ENCODE measurements at regions not wholly inside any gene's neighbourhood (a gene's known extent, or its start where the extent isn't known, plus 50 kb on each side); places are given as distances from the start of the nearest gene placed in this dataset.

DNA sequence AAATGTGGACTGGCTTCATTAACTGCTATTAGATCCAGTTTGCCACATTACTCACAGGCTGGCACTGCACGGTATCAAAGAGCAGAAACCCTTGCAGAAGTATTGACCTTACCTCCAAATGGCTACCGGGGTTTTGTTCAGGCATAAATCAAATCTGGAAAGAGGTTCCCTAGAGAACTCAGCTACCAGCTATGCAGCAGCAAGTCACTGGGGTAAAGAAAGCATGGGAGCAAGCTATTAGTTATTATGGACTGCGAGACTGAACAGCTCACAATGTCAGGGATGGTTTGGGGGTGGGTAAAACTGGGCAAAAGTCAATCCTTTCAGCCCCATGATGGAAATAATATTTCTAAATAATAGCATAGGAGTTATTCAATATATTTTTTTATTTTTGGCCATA, 128.1 kb downstream of the FANCF start:
- no peak for DNase-seq (ENCODE audit: low read depth in 3 of 3, low spot score in 1 of 3)

- no peak for DNase-seq (ENCODE audit: low read depth in 3 of 3, low spot score in 1 of 3)
Measured at GRCh38 chr11:22491555-22492225, 133.9 kb downstream of the FANCF start.

GRCh38 chr11:22479971-22480720, 142.0 kb downstream of the SLC17A6 start:
- no peak for DNase-seq (ENCODE audit: low read depth in 3 of 3, low spot score in 1 of 3)

DNA sequence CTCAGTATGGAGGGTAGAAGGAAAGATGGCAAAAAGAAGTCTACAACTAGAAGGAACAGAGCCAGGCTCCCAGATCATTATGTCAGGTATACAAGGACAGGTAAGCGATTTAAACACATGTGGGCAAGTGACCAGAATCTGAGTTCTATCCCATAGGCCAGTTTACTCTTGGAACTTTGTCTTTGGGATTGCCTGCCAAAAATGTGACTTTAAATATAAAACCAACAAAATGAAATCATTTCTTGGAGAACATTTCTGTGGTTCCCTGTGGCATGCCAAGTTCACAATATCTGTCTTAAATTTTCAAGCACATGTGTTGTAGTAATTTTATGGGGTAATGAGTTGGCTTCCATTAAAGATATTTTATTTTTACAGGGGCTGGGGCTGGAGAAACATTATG, 141.0 kb downstream of the SLC17A6 start:
- DNase-seq (ENCODE audit: low read depth in 3 of 3, low spot score in 1 of 3) = no peak

DNA sequence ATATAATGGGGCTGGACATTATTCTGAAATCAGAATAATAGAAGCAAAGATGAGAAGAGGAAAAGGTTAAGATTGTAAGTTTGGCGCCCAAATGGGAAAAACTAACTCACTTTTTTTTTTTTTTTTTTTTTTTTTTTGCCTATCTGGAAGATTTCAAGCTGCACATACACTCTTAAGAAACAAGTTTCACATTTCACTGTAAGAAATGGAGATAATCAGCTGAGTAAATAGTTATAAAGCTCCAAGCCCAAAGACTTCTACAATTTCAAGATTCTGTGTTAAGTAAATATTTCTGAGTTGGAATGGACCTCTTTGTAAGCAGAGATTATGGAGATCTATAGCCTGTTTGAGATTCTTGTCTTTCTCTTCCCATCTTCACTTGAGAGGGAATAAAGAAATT, 140.0 kb downstream of the SLC17A6 start:
- no peak for DNase-seq (ENCODE audit: low read depth in 3 of 3, low spot score in 1 of 3)

- DNase-seq (ENCODE audit: low read depth in 3 of 3, low spot score in 1 of 3) = no peak
Measured at GRCh38 chr11:22477312-22477711, 139.1 kb downstream of the SLC17A6 start.

- DNase-seq (ENCODE audit: low read depth in 3 of 3, low spot score in 1 of 3) = no peak
Measured at GRCh38 chr11:22476589-22476988, 138.4 kb downstream of the SLC17A6 start.

- DNase-seq (ENCODE audit: low read depth in 3 of 3, low spot score in 1 of 3) = no peak
Measured at GRCh38 chr11:22474616-22475015, 136.4 kb downstream of the SLC17A6 start.

DNA sequence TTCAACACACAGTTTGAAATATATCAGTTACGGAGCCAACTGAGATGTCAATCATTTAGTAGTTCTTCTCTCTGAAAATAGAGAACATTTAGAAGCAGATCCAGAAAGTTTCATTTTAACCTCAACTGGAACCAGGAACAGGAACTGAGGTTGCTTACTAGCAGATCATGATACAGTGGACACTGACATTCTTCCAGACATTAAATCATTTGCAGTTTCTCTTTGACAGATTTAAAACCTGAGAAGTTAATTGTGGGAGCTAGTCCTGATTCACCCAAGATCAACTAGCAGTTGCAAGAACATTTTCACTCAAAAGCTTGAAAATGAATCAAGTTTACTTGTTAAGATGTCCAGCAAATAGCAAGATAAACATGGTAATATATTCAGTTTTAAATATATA, 135.4 kb downstream of the SLC17A6 start:
- DNase-seq (ENCODE audit: low read depth in 3 of 3, low spot score in 1 of 3) = no peak

DNA sequence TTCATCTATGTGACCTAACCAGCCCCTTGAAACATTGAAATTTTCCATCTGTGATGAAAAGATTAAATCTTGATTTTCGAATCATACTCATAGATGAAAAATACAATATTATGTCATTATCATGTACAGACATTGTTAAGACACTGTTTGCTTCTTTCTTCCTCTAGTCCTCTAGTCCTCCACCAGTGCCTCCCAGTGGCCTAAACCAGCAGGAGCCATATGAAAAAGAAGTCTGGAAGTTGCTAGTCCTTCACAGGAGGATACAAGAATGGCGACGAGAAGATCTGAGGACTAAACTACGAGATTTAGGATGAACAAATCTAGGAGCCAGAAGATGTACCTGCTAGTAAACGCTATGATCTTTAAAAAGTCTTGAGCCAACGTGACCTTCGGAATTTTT, 134.1 kb downstream of the SLC17A6 start:
- DNase-seq (ENCODE audit: low read depth in 3 of 3, low spot score in 1 of 3) = no peak

DNA sequence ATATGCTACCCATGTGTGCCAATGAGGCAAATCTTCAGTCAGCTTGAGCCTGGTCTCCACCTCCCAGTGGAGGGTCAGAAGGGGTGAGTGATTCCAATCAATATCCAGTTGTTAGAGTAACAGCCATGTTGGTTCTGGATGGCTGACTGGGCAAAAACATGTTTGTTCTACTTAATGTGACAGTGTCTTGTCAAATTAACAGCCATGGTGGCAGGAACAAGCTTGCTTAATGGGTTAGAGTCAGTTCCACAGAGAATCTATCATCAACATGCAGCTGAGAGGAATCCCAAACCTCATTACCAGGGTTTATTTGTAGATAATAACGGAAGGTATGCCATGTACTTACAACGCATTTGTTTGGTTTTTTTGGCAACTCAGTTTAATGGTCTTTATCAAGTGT, 133.2 kb downstream of the SLC17A6 start:
- DNase-seq (ENCODE audit: low read depth in 3 of 3, low spot score in 1 of 3) = no peak

DNA sequence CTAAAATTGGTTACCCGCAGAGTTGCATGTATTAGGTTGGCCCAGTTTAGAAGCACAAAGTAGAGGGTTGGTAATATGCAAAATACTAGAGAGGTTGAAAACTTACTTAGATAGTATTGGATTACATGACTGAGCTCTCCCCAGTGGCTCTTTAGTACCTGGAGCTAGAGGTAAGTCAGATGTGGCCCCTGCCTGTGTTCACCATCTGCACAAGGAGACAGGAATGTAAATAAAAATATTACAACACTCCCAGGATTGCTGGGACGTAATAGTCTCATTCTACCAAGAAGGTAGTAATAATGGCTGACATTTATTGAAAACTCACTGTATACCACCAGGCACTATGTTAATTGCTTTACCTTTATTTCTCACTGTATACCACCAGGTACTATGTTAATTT, 129.6 kb downstream of the SLC17A6 start:
- no peak for DNase-seq (ENCODE audit: low read depth in 3 of 3, low spot score in 1 of 3)

DNA sequence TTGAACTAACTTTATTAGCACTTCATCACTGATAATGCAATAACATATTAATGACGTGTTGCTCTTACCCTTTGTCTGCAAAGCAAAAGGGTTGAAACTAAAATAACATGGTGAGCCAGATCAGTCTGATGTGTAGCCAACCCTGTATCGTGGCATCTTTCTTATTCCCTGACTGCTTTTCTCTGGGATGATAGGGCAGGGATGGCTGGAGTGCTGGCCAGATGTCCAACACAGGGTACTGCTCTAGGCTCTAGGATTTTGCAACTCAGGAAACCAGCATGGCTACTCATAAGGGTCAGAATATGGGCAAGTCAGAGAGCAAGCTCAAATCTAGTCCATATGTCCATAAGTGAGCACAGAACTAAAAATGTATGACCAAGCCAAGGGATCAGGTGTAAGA, 129.1 kb downstream of the SLC17A6 start:
- DNase-seq (ENCODE audit: low read depth in 3 of 3, low spot score in 1 of 3) = no peak

- no peak for DNase-seq (ENCODE audit: low read depth in 3 of 3, low spot score in 1 of 3)
Measured at GRCh38 chr11:22466809-22467208, 128.6 kb downstream of the SLC17A6 start.

- DNase-seq (ENCODE audit: low read depth in 3 of 3, low spot score in 1 of 3) = no peak
Measured at GRCh38 chr11:22466351-22466750, 128.2 kb downstream of the SLC17A6 start.

DNA sequence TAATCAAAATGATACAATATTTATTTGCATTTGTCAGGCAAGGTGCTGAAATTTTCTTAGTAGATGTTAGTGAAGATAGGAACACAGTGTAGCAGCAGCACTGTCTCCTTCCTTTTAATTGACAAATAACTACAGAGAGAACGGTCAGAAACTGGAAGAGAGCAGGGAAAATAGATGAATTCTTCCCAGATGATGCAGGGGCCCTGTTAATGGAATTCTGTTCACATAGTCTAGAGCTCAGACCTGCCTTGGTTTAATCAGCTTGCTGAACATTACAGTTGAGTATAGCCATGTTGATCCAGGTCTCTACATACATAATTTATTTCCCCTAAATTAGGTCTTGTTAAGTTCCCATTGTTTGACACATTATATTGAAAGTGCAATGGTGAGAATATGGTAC, 127.4 kb downstream of the SLC17A6 start:
- DNase-seq (ENCODE audit: low read depth in 3 of 3, low spot score in 1 of 3) = no peak

DNA sequence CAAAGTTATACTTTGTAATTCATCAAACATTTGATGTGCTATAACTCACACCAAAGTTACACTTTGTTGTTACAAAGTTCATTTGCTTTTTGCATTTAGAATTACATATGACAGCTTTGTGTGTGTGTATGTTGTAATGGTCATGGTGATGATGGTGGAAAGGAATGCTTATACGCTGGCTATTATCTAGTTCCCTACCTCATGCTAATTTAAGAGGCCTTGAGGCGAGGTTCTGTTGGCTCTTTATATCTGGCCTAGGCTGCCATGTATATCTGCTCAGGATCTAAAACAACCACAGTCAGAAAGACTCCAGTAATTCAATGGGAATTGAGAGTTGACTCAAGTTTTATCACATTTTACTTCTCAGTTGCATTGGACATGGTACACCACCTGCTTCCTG, 123.4 kb downstream of the SLC17A6 start:
- no peak for DNase-seq (ENCODE audit: low read depth in 3 of 3, low spot score in 1 of 3)

GRCh38 chr11:22460181-22460580, 122.0 kb downstream of the SLC17A6 start:
- DNase-seq (ENCODE audit: low read depth in 3 of 3, low spot score in 1 of 3) = no peak

DNA sequence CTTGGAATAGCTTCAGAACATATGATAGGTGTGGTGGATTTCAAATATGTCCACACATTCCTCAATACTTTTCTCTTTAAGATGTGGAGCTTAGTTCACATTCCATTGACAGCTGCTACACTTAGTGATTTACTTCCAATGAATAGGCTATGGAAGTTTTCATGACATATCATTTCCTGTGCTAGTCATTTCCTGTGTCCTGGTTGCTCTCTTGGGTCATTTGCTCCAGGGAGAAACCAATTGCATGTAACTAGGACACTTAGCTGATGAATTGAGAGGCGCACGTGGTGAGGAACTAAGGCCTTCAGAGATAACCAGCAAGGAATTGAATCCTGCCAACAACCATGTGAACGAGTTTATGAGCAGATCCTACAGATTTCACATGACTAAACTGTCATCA, 120.9 kb downstream of the SLC17A6 start:
- no peak for DNase-seq (ENCODE audit: low read depth in 3 of 3, low spot score in 1 of 3)

DNA sequence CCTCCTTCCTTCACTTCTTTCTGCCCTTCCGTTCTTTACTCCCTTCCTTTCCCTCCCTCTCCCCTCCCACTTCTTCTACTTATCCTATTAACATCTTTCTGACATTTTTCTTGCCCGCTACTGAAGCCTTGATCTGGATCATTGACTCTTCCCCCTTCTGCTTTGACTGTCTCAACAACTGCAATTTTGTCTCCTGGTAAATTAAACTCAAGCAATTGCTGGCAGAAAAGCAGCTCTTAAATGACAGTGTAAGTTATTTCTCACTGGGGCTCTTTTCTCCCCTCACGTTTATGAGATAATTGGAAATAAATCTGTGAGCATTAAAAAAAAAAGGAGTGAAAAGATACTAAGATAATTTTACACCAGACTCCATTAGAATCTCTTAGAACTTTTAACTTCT, 120.0 kb downstream of the SLC17A6 start:
- no peak for DNase-seq (ENCODE audit: low read depth in 3 of 3, low spot score in 1 of 3)

GRCh38 chr11:22456993-22457762, 119.0 kb downstream of the SLC17A6 start:
- DNase-seq (ENCODE audit: low read depth in 3 of 3, low spot score in 1 of 3) = no peak

DNA sequence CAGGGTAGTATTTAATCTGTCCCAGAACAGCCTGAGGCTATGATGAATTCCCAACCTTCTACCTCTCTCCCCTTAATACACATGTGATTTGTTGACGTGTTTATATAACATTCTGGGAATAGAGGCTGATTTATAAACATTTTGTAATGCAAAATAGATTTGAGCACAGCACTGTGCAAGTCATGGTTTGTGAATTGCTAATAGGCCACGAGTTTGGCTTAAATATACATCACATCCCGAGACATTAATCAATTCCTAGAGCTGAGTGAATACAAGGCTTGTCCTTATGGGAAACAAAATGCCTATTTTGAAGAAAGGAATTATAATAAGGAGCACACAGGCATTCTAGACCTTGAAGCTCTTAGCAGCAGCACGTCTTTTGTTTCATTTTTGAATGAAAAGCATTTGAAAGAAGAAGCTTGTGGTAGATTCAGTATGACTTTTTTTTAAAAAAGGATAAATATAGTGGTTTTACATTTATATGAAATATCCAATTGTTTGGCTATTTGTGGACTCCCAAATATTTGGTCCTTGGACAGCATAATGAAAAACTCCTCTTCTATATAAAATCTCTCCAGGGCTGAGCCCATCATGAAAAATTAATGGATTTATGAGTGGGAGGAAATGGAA, 116.4 kb downstream of the SLC17A6 start:
- no peak for DNase-seq (ENCODE audit: low read depth in 3 of 3, low spot score in 1 of 3)
